ENCODE measurements at regions not wholly inside any gene's neighbourhood (a gene's known extent, or its start where the extent isn't known, plus 50 kb on each side); places are given as distances from the start of the nearest gene placed in this dataset.

DNA sequence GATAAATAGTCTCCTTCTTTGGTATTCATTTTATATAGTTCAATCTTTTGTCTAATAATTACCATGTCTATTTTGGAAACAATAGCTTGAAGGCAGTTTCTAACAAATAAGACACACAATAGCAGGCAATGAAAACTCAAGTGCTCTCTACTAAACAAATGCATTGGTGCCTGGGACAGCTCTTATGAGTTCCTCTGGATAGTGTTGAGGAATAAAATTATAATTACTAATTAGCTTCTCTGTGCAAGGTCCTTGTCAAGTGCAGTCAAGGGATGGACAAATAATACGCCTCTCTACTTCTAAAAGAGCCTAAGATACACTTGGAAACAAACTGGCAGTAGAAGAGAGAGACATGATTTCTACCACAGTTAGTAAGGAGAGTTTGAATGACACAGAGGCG is 229.0 kb upstream of the GLRA2 start:
- no peak overlapping the region for H3K27ac Mint-ChIP-seq
- H3K36me3 Mint-ChIP-seq (ENCODE audit: insufficient read depth), result no peaks in the 10 kb centered on the region
- H3K4me3 Mint-ChIP-seq (ENCODE audit: low read depth), result no peak overlapping the region
- H3K9me3 Mint-ChIP-seq (ENCODE audit: low read depth), result peaks cover 9% of the 10 kb centered on the region
- no peak for DNase-seq (ENCODE audit: low spot score, unreplicated experiment)
- no peaks in the 10 kb centered on the region for H3K27me3 Mint-ChIP-seq
- TF ChIP-seq, protein P1, sequence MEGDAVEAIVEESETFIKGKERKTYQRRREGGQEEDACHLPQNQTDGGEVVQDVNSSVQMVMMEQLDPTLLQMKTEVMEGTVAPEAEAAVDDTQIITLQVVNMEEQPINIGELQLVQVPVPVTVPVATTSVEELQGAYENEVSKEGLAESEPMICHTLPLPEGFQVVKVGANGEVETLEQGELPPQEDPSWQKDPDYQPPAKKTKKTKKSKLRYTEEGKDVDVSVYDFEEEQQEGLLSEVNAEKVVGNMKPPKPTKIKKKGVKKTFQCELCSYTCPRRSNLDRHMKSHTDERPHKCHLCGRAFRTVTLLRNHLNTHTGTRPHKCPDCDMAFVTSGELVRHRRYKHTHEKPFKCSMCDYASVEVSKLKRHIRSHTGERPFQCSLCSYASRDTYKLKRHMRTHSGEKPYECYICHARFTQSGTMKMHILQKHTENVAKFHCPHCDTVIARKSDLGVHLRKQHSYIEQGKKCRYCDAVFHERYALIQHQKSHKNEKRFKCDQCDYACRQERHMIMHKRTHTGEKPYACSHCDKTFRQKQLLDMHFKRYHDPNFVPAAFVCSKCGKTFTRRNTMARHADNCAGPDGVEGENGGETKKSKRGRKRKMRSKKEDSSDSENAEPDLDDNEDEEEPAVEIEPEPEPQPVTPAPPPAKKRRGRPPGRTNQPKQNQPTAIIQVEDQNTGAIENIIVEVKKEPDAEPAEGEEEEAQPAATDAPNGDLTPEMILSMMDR (IDR thresholded peaks at IDR 0.05; ENCODE audit: unreplicated experiment), result no peak
- H3K4me1 Mint-ChIP-seq (ENCODE audit: low read depth), result no peaks in the 10 kb centered on the region

DNA sequence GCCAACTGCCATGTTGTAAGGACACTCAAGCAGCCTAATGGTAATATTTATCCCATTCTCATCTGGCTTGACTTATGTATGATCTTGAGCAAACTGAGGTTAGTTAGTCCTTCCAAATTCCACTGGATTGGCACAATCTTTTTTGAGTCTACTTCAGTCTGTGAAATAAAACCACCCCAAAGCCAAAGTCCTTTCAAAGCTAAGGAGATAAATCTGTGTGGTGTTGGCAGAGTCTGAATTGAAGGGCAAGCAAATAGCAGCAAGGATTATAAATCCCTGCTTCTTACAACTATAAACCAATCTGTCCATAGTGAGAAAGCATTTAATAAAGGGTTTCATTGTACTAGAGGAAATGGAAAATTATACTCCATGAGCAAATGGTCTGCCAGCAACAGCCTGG is 233.9 kb upstream of the GLRA2 start:
- Mint-ChIP-seq H3K9me3 (ENCODE audit: low read depth) (peaks cover 15% of the 10 kb centered on the region), H3K4me1 (ENCODE audit: low read depth) (no peaks in the 10 kb centered on the region), H3K36me3 (ENCODE audit: insufficient read depth) (no peaks in the 10 kb centered on the region), H3K27me3 (no peaks in the 10 kb centered on the region), H3K4me3 (ENCODE audit: low read depth) (no peak overlapping the region), H3K27ac (no peak overlapping the region)
- TF ChIP-seq, protein P1 (IDR thresholded peaks at IDR 0.05; ENCODE audit: unreplicated experiment), result no peak
- DNase-seq (ENCODE audit: low spot score, unreplicated experiment), result no peak

DNA sequence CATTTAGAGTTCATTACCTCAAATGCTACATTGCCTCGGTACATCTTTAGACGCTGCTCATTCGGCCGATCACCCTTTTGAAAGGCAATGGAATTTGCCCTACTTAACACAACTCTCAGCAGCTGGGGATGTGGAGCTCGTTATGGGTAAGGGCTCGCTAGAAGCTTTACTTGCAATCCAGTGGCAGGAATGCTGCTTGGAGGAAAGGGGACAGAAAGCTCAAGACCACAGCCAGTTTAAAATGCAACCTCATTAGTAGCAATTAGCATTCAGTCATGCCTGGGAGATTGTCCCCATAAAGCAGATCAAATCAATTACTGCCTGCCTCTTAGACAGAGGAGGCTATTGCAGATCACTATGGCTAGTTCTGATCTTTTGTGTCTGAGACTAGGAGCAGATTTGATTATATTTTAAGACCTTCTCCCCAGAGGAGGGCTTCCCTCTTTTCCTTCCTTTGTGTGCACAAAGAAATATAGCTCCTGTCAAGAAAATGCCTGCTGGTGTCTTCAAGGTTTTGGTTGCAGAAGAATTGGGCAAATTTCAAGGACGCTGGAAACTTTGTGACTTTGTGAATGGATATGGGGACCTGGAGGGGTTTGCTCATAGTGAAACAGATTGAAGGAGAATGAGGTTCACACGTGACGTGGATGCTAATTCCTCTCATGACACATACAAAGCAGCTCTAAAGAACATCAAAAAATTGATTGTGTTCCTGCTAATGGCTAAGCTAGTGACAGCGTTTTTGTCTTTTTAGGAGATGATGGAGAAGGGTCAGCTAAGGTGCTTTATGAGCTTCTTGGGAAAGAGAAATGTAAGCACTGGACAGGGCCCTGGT is 237.5 kb upstream of the GLRA2 start:
- Mint-ChIP-seq H3K4me3 (ENCODE audit: low read depth) (no peak overlapping the region), H3K4me1 (ENCODE audit: low read depth) (no peaks in the 10 kb centered on the region), H3K27me3 (no peaks in the 10 kb centered on the region), H3K36me3 (ENCODE audit: insufficient read depth) (peaks cover 1% of the 10 kb centered on the region), H3K27ac (no peak overlapping the region), H3K9me3 (ENCODE audit: low read depth) (peaks cover 18% of the 10 kb centered on the region)
- TF ChIP-seq, protein P1 (IDR thresholded peaks at IDR 0.05; ENCODE audit: unreplicated experiment), result no peak
- no peak for DNase-seq (ENCODE audit: low spot score, unreplicated experiment)

DNA sequence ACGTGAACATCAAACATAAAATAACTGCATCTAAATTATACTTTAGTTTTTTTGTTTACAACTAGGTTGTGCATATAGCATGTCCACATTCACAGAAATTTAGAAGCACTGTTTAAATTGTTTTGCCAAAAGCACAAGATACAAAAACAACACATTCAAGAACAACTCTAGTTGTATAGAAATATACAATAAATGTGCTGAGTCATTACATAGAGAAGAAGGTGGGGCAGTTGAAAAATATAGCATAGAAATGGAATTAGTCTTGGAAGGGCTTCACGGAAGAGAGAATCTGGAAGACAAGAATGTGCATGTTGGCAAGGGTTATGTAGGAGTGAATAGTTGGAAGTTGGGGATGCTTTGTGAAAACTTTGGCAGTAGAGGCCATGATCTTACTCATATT is 239.0 kb upstream of the GLRA2 start:
- Mint-ChIP-seq H3K27ac (no peak overlapping the region), H3K27me3 (no peaks in the 10 kb centered on the region), H3K4me3 (ENCODE audit: low read depth) (no peak overlapping the region), H3K4me1 (ENCODE audit: low read depth) (no peaks in the 10 kb centered on the region), H3K36me3 (ENCODE audit: insufficient read depth) (peaks cover 1% of the 10 kb centered on the region), H3K9me3 (ENCODE audit: low read depth) (peaks cover 25% of the 10 kb centered on the region)
- no peak for DNase-seq (ENCODE audit: low spot score, unreplicated experiment)
- TF ChIP-seq, protein P1 (IDR thresholded peaks at IDR 0.05; ENCODE audit: unreplicated experiment), result no peak

DNA sequence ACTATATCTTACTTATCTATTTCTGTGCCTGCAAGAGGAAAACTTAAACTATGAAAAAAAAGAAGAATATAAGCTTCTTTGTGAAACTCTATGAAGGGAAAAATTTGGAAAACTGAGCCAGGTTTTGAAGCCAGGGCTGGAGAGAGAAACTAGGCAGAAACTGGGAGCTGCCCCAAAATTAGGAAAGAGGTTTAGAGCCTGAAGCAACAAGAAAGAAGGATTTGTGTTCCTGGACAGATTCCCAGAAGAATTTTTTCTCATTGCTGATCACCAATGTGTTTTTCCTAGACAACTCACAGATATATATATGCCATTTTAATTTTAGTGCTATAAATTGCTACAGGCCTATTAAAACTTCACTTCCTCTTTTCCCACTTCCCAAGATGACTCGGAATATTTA is 245.0 kb upstream of the GEMIN8 start:
- Mint-ChIP-seq H3K4me1 (ENCODE audit: low read depth) (no peaks in the 10 kb centered on the region), H3K4me3 (ENCODE audit: low read depth) (no peak overlapping the region), H3K36me3 (ENCODE audit: insufficient read depth) (no peaks in the 10 kb centered on the region), H3K27me3 (no peaks in the 10 kb centered on the region), H3K9me3 (ENCODE audit: low read depth) (peaks cover 17% of the 10 kb centered on the region), H3K27ac (no peak overlapping the region)
- no peak for DNase-seq (ENCODE audit: low spot score, unreplicated experiment)
- TF ChIP-seq, protein P1 (IDR thresholded peaks at IDR 0.05; ENCODE audit: unreplicated experiment), result no peak
